Right forelimb (tissue), 1 donor: ENCODE measurements at regions not wholly inside any gene's neighbourhood (a gene's known extent, or its start where the extent isn't known, plus 50 kb on each side); places are given as distances from the start of the nearest gene placed in this dataset.
"Not testable (repeated sequence)": the region's sequence is repeated elsewhere in the genome, so short reads cannot be mapped to it uniquely, and the experiment has no call there.

Experiments
- DNase-seq: peaks from one replicate; pipeline ENCODE4 v3.0.0-alpha.2; 2018

GRCh38 chr1:222232842-222233241 is 315.1 kb downstream of the HHIPL2 start:
- no peak for DNase-seq

DNA sequence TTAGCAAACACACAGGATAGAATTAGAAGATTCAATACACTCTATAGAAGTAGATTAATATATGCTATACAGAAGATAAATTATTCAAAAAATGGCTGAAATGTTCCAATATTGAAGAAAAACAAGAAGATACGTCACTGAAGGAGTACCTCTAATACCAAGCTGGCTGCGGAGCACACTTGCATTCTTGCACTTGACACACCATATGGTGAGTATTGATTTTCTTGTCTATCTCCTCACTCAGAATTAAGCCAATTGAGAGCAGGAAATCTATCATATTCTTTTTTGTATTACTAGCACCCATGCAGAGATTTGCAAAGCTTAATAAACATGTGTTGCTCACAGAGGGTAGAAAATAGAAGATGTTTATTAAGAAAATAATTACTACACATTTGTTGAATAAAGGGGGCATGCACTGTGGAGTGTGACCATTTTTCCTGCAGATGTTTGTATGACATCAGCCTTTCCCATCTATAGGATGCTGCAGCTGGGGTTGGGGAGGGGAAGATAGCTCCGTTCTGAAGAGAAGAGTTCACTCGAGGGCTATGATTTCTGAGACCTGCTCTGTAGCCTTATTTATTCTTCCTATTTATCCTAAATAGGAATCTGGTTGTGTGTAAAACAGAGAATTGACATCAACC is 318.1 kb downstream of the HHIPL2 start:
- DNase-seq: no peak

DNA sequence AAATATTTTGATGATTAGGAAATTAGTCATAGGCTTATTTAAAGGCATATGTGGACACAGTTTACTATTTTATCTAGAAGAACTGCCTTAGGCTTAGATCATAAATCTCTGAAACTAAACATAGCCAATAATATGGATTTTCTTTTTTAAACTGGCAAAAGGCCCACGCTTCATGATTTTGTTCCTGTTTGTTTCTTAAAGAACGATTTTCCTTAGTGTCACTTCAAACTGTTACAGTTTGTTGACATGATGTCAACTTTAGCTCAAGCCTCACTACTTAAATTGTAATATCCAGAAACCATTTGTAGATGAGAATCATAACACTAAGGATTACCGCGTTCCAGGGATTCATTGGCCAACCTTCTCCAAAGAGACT is 322.6 kb downstream of the HHIPL2 start:
- no peak for DNase-seq

- DNase-seq: no peak
Measured at GRCh38 chr1:222224636-222225315, 323.1 kb downstream of the HHIPL2 start.

DNA sequence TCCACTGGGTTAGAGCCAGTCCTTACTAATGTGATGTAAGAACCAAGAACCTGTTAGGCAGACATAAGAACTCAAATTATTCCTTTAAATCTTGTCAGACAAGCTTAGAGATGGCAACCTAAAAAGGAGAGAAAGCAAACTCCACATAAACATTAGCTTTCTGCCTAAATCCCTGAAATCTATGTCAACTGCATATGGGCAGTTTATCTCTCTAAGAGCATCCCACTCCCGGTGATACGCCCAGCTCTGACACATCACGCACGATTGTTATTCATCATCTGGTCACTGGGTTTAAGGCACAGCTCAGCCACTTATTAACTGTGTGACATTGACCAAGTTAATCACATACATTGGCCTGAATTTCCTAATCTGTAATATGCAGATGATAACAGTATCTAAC is 323.7 kb downstream of the HHIPL2 start:
- DNase-seq: no peak

DNA sequence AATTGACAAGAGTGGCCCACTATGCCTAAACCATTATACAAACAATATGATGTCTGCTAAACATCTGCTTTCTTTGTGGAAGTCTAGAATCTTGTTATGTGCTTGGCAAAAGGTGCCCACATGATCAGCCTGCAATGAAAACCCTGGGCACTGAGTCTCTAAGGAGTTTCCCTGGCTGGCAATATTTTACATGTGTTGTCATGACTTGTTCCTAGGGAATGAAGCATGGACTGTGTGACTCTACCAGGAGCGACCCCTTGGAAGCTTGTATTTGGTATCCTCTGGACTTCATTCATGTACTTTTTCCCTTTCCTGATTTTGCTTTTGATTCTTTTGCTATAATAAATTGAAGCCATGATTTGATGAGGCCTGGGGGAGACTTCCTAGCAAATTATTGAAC is 324.9 kb downstream of the HHIPL2 start:
- no peak for DNase-seq

DNA sequence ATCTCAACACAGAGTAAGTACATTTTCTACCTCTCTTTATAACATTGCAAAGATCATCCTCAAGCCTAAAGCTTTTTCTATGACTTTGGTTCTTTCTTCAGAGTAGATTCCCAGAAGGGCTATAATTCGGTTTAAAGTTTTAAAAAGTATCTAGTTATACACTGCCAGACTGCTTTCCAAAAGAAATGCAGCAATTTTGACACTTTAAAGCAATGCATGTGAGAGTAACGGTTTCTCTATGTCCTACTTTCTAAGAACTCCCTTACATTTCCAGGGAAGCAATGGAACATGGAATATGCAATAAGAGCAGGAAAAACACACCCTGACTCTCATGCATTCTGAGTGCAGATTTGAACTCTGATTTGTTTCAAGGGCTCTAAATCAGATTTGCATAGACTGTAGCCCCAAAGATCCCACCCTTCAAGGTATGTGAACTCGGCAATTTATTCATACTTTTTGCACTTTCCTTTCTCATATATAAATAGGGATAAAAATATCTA is 331.6 kb downstream of the HHIPL2 start:
- DNase-seq: no peak

GRCh38 chr1:222210776-222211175 is 337.1 kb downstream of the HHIPL2 start:
- no peak for DNase-seq

DNA sequence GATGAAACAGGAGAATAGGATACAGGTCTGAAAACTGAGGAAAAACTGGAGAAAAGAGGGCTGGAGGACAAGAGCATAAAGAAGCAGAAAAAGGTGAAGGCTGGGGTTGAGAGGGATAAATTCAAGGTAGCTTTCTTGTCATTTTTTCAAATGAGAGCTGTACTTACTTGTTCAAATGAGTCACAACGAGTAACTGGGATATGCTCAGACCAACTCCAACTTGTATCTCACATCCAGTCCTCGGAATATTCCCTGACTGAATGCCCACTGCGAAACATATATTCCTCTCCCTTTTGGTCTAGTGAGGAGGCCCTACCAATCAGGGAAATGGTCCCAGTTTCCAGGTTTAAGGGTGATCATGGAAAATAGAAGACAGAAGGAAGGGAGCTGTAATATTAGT is 343.4 kb downstream of the HHIPL2 start:
- DNase-seq: no peak

DNA sequence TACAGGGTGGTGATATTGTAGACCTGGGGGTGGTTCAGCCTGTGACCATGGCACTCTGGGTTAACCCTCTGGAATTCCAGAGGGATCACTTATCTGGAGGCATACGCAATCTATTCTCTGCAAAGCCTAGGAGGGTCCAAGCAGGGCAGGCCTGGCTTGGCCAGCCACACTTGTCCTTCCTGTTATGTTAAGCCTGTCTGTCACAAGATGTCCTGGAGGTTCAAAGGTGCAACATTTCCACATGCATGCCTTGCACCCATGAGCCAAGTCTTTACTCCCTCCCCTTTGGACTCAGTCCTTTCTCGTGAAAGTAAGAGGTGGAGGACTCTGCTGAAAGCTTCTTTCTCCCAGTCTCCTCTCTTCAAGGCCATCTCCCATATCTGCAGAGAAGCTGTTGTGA is 345.1 kb downstream of the HHIPL2 start:
- no peak for DNase-seq

DNA sequence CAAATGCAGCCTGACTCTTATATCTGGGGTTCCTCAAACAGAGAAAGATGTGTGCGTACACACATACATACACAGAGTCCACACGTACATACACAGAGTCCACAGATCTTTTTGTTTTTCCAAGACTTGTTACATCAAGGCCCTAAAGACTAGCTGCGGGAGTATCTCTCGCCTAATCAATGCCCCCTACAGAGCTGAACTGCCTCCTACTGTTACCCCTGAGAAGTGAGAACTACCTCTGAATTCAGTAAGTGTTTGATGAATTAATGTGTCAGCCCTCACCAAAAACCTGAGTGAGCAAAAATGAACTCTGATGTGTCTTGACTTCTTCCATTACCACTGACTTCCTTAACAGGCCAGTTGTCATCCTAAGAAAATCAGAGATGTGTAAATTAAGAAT is 351.2 kb downstream of the HHIPL2 start:
- no peak for DNase-seq

GRCh38 chr1:222196288-222196687 is 351.6 kb downstream of the HHIPL2 start:
- DNase-seq: no peak

- no peak for DNase-seq
Measured at GRCh38 chr1:222195857-222196256, 352.0 kb downstream of the HHIPL2 start.

DNA sequence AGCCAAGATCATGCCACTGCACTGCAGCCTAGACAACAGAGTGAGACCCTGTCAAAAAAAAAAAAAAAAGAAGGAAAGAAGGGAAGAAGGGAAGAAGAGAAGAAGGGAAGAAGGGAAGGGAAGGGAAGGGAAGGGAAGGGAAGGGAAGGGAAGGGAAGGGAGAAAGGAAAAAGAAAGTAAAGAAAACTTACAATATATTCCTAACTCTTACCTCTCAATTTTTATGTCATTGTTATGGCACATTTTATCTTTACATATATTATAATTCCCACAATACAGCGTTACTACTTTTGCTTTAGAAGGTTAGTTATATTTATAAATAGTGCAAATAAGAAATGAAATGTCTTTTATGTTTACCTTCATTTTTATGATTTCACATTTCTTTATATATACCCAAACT is 358.7 kb downstream of the HHIPL2 start:
- no peak for DNase-seq

- no peak for DNase-seq
Measured at GRCh38 chr1:222187566-222188332, 360.2 kb downstream of the HHIPL2 start.

DNA sequence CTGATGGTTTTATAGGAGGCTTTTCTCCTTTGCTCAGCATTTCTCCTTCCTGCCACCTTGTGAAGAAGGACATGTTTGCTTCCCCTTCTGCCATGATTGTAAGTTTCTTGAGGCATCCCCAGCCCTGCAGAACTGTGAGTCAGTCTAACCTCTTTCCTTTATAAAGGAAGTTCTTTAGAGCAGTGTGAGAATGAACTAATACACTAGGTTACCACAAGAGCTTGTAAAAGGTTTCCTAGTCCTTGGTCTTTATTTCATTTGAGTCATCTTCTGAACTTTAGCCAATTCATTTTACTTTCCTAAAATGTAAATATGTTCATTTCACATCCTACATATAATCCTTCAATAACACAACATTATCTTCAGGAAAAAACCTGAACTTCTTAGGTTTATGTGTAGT is 365.3 kb downstream of the HHIPL2 start:
- no peak for DNase-seq

DNA sequence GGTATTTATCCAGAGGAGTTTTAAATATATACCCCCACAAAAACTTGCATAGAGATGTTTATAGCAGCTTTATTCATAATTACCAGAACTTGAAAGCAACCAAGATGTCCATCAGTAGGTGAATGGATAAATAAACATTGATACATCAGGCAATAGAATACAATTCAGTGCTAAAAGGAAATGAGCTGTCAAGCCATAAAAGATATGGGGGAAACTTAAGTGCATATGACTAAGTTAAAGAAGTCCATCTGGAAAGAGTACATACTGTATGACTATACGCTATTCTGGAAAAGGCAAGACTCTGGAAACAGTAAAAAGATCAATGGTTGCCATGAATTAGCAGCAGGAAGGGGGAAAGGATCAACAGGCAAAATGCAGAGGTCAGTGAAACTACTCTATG is 366.7 kb downstream of the HHIPL2 start:
- DNase-seq: no peak

- not testable (repeated sequence) for DNase-seq
Measured at GRCh38 chr1:222177496-222177895, 370.4 kb downstream of the HHIPL2 start.

DNA sequence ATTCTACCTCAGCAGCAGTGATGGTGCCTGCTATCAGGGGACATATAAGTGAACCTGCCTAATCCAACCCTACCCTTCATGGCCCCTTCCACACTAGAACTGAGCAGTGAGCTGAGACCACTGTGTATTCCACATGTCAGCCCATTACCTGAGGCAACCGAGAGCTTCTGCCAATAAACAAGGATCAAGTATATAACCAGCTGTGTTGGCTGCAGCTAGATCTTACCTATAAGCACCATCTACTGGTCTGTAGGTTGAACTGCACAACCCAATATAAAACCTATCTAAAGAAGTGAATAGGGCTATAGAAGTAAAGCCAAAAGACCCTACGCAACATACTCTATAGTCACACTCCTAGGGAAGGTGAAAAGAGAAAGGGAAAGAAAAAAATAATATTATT is 376.9 kb downstream of the HHIPL2 start:
- no peak for DNase-seq

DNA sequence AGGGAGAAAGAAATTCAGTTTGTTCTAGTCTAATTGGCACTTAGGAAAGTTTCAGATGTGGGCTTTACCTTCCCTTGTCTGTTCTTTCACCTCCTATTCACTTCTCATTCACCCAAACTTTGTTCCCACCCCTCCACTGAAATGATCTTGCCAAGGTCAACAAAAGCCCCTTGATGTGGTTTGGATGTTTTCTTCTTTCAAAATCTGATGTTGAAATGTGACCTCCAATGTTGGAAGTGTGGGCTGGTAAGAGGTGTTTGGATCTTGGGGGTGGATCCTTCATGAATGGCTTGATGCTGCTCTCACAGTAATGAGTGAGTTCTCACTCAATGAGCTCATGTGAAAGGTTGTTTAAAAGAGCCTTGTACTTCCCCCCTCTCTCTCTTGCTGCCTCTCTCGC is 379.3 kb downstream of the HHIPL2 start:
- DNase-seq: no peak

DNA sequence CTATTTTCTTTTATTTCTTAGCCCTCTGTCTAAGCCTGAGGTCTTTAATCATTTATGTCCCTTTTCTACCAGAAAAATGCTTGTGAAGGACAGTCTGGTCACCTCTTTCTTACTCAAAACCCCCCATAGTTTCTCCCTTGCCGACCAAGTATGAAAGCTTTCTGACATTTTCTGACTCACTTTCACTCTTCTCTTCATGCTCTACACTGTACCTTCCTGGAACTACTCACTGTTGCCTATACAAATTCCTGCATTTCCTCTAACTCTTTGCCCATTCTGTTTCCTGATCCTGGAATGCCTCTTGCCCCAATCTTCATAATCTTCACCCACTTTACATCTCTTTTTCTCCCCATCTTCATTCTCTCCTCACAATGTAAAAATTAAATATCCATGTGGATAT is 380.0 kb downstream of the HHIPL2 start:
- DNase-seq: no peak

- no peak for DNase-seq
Measured at GRCh38 chr1:222167111-222167510, 380.8 kb downstream of the HHIPL2 start.

DNA sequence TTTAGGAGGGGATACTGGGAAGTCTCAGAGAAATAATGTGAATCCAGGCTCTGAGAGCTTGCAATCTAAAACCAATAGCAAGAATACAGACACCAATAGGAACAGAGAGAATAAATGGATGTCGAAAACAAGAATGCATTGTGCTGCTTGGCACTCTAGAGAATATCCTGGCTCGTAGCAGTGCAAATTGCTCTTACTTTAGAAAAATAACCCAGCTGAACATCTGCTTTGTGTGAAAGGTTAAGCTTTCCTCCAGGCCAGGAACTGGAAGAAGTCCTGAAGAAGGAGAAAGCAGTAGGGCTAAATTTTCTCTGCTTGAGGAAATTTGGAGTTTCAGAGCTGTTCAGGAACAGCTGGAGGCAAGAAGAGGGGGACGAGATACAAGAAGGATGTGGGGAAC is 382.3 kb downstream of the HHIPL2 start:
- DNase-seq: no peak

- DNase-seq: no peak
Measured at GRCh38 chr1:222163895-222164294, 384.0 kb downstream of the HHIPL2 start.
